Gastroesophageal sphincter (tissue), 2 donors: ENCODE measurements at regions not wholly inside any gene's neighbourhood (a gene's known extent, or its start where the extent isn't known, plus 50 kb on each side); places are given as distances from the start of the nearest gene placed in this dataset.

Experiments used
- POLR2A ChIP-seq, 2 donors: fragments of 450-650 bp; IDR thresholded peaks; one replicate each; pipeline ENCODE4 v1.6.1; 2017; ENCODE audit warnings: antibody characterized with exemption in 2 of 2, mild to moderate bottlenecking in 2 of 2, moderate library complexity in 1 of 2
- POLR2AphosphoS5 ChIP-seq: sonication (generic); formaldehyde crosslinking; IDR thresholded peaks from one replicate; pipeline ENCODE4 v1.6.1; 2017; ENCODE audit warnings: antibody characterized with exemption

DNA sequence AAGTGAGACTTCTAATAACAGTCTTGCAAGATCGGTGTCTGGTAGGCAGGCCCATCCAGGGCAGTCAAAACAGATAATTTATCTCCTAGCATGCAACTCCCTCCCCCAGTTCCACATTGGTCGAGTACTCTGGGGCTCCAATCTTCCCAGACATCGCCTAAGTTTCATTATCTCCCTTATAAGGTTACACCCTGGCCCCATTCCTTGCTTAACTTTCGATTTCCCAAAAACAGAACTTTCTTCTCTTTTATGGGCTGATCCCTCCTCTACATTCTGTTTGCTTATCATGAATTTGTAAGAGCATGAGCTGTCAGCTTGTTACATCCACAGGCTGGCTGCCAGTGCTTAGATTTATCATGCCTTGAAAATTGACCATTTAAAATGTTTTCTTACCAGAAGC is 471.3 kb downstream of the TECRL start:
- no peak for TF ChIP-seq POLR2A (IDR thresholded peaks at IDR 0.05)
- TF ChIP-seq POLR2AphosphoS5, result no peak
